ENCODE measurements at regions not wholly inside any gene's neighbourhood (a gene's known extent, or its start where the extent isn't known, plus 50 kb on each side); places are given as distances from the start of the nearest gene placed in this dataset.
"Not testable (repeated sequence)": the region's sequence is repeated elsewhere in the genome, so short reads cannot be mapped to it uniquely, and the experiment has no call there.

- no peak for DNase-seq
Observed at GRCh38 chr3:24545887-24546286, 51.2 kb upstream of the THRB start.

DNA sequence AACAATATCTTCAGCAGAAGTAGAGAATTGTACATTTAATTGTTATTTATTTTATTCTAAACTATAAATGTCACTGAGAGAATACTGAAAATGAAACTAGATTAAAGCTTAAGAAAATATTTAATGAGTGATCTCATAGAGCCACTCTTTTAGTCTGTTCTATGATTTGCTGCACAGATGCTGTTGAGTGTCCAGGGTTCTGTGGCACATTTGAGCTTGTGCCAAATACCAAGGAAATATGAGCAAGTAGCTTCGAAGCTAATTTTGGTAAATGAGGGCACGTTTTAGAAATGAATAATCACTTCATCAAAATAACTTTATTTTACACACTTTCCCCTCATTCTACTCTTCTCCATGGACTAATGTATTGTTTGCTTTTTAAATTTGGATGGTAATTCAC, 53.6 kb upstream of the THRB start:
- no peak for DNase-seq

DNA sequence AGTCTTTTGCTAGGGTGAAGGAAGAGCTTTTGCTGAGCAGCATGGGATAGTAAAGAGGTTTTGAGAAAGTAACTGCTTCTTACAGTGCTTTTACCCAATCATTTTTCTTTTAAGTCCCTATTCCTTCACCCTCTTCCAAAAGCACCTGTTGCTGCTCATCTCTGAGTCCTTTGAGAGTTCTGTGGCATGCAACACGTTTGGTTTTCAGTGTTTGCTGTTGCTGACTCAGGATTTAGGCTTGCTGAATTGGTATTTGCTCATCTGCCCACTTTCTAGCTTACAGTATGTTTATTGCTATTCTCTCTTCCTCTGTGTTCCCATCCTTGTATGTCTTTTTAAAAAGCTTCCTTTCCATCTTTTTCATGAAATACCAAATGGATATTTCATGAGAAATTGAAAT, 55.9 kb upstream of the THRB start:
- no peak for DNase-seq

DNA sequence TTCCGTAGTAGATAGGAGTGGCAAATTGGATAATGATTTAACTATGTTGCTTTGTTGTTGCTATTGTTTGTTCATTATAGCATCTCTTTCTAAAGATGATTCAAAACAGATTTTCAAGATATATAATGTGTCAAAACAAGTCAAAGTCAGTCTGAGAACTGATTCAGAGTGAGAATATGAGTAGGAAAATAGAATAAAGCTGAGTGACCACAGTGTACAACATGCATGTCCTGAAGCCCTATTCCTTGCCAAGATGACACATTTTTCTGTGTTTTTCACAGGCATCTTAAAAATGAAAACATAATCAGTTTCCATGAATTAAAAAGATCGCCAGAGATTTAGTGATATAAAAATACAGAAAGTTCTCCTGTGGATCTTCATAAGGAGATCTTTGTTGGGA, 57.0 kb upstream of the THRB start:
- DNase-seq: no peak

DNA sequence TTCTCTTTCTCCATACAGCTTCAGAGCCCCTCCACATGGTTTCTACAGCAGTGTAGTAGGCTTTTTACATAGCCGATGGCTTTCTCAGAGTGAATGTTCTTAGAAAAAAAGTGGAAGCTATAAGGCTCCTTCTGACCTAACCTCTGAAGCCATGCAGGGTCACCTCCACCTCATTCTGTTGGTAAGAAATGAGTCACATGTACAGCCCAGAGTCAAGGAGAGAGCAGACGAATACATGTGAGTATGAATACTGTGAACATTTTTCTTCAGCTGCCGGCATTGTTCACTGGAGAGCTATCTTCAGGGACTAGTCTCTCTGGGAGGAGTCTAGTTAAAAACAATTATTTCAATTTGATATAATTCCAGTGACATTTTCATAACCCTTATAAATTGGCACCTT, 68.2 kb upstream of the THRB start:
- DNase-seq: no peak

GRCh38 chr3:24565053-24565452, 70.4 kb upstream of the THRB start:
- no peak for DNase-seq

DNA sequence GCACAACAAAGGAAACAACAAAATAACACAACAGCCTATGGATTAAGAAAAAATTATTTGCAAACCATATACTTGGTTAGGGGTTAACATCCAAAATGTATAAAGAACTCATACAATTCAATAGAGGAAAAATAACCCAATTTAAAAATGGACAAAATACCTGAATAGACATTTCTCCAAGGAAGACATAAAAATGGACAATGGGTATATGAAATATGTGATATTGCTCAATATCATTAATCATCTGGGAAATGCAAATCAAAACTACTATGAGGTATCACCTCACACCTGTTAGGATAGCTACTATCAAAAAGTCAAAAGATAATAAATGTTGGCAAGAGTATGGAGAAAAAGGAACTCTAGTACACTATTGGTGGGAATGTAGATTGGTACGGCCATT, 71.0 kb upstream of the THRB start:
- DNase-seq: no peak

DNA sequence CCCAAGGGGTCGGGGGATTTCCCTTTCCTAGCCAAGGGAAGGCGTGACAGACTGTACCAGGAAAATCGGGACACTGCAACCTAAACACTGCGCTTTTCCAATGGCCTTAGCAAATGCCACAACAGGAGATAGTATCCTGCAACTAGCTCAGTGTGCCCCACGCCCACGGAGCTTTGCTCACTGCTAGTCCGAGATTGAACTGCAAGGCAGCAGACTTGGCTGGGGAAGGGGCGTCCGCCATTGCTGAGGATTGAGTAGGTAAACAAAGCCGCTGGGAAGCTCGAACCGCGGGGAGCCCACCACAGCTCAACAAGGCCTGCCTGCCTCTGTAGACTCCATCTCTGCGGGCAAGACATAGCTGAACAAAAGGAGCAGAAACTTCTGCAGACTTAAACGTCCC, 72.3 kb upstream of the THRB start:
- no peak for DNase-seq

GRCh38 chr3:24572409-24572808, 77.8 kb upstream of the THRB start:
- DNase-seq: not testable (repeated sequence)

DNA sequence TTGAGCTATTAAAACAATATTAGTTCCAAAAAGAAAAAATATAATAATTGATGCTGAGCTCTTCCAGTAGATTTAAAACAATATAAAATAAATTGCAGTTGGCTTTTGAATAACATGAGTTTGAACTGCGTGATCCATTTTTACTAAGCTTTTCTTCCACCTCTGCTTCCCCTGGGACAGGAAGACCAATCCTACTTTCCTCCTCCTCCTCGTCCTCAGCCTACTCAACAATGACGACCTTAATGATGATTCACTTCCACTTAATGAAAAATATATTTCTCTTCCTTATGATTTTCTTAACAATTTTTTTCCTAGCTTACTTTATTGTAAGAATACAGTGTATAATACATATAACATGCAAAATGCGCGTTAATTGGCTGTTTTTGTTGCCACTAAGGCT, 78.9 kb upstream of the THRB start:
- no peak for DNase-seq

- no peak for DNase-seq
Observed at GRCh38 chr3:24578324-24578723, 83.7 kb upstream of the THRB start.

DNA sequence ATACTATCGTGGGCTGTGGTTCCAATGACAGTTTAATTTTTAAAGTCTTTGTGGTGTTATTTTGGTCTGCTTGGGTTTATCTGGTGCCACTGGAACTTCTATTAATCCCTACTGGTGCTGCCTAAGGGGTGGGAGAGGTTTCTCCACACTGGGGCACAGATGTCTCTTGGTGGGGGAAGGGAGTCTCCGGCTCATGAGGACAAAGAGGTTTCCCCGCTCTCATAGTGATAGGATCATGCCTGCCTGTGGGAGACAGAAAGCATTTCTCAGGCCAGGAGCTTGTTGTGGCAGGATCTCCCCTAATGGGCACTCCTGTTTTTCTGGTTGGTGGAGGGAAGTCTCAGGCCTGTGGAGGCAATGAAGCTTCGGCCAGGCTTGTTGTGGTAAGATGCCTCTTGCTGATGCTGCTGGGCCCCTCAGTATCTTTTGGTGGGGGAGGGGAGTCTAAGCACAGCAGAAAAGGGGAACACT, 84.3 kb upstream of the THRB start:
- no peak for DNase-seq

GRCh38 chr3:24582431-24583403, 88.1 kb upstream of the THRB start:
- no peak for DNase-seq

DNA sequence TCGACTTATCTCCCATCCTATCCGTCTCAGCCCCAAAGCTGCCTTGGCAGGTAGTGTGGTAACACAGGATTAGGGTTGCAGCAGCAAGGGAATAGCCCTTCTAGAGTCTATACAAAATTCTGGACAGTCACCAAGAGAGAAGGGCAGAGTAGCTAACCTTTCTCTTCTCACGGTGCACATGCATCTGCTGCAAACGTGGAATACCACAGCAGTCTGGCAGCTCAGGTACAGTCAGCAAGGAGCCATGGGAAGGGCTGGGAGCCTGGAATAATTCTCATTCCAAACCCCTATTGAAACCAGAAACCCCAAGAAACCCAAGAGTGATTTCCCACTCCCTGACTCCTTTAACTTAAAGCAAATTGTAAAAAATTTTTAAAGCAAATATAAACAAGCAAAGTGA, 92.3 kb upstream of the THRB start:
- no peak for DNase-seq

DNA sequence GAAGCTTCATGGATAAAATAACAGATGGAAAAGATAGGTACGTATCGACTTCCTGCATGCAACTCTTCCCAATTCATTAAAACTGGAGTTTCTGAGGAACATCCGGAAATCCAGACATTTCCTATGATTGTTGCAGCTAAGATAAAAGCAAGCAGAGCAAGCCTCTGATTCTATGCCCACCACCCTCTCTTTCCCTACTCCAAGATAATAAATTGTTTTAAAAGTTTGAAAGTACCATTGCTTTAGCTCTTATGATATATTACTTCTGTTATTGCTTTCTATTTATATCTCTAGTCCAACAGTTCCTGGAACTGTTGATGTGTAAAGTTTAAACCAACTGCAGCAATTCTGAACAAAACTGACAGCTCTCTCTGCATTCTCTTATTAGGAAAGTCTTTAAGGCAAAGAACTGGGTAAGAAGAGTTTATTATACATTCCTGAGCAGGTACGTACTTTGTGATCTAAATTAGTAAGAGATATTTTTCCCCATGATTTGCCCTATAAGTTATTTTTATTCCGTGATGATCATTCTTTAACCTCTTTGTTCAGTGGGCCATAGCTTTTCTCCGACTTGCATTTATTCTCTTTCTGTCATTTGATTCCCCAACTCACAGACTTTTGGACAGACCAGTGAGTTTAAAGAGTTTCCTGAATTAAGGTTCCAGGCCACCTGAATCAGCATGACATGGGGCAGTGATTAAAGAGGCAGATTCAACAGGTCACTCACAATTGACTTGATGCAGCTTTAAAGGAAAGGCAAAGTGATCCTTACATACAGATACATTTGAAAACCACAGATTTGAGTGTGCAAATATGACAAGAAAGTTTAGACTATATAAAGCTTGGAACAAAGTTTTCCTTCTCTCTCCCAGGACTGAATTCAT, 94.2 kb upstream of the THRB start:
- DNase-seq: no peak

DNA sequence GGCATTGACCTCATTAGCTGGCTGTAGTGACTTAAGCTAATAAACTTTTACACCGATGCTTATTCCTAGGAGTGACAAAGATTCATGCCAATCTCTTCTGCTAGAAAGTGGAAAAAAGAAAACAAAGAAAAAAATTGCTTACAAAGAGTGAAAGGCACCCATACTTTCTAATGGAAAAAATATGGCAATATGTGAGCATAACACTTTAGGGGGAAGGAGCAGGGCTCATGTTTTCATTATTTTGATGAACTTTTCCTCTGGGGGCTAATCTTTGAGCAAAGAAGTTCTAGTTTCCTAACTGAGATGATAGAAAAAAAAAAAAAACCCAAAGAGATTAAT, 94.8 kb upstream of the THRB start:
- no peak for DNase-seq

DNA sequence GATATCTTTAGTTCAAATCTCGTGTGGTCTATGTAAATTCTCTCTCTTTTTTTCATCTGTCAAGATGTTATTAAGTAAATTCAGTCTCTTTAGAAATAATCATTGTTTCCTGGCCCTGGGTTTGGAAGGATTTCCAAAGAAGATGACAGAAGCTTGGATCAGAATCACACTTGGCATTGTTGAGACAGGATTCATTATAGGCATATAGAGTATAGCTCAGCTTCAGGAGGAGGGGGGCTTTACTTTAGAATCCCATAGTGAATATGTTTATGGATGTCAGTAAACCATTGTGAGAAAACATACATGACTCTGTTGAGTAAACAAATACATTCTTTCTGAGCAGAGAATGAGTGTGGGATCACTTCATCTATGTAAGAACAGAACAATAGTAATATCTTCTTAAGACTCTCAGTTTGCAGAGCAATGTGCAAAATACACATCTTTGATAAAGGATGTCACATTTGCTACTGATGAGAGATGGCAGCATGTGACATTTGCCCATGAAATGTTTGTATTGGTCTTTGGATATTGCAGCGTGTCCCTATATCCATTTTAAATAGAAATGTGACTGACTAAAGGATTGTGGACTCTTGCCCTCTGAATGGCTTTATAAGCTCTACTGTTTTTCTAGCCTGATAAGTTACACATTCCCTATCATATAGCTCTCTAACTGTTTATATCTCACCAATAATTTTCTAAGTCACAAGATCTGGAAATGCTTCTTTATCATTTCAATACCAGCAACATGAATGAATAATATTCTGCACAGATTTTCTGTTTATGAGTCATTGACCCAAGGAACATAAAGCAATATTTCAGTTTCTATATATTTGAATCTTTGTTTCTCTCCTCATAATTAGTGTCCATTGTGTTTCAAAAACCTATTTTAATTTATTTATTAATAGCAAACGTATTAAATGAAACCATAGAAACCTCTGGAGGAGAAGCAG, 95.6 kb upstream of the THRB start:
- no peak for DNase-seq

DNA sequence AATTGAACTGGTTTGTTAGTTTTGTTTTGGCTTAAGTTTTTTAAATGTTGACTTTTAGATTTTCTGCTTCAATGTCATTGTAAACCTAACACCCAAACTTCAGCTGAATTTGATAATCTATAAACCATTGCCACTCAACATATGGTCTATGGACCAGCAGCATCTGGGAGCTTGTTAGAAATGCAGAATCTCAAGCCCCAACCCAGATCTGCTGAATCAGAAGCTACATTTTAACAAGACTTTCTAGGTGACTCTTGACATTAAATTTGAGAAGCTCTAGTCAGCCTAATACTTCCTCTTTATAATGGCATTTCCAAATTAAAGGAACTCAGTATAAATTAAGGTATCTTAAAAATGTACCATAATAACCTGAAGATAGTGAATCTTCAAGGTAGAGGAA, 96.5 kb upstream of the THRB start:
- no peak for DNase-seq

- DNase-seq: no peak
Observed at GRCh38 chr3:24591661-24592555, 97.3 kb upstream of the THRB start.

DNA sequence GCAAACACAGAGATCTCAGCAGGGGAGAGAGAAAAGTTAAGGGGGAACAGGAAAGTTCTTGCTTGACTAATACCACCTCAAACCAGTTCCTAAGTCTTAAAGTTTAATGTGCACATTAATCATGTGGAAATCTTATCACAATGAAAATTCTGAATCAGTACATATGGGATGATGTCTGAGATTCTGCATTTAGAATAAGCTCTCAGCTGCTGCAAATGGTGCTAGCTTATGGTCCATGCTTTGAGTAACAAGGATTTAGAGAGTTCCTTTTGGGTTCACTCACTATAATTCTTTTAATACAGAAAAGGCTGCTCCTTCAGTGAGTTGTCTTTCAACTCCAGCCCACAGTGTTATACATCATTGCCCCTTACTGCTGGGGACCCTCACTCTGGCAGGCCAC, 99.5 kb upstream of the THRB start:
- no peak for DNase-seq

- no peak for DNase-seq
Observed at GRCh38 chr3:24595796-24596195, 101.1 kb upstream of the THRB start.

DNA sequence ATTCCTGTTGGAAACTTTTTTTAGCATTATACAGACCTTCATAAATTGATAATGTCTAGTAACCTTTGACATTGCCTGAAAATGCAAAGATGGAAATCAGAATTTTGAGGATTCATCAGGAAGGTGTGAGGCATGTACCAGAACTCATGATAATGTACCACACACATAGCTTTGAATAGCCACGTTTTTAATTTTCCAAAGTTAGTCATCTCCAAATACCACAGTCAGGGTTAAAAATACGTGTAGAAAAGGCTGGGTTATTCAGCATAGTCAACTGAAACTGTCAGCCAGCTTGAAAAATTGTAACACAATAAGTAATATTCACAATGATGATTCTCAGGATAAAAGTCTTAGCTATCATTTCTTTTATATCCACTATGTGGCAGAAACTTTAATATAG, 102.0 kb upstream of the THRB start:
- no peak for DNase-seq
